Caco-2 (cell line): ENCODE measurements at regions not wholly inside any gene's neighbourhood (a gene's known extent, or its start where the extent isn't known, plus 50 kb on each side); places are given as distances from the start of the nearest gene placed in this dataset.
"Not testable (repeated sequence)": the region's sequence is repeated elsewhere in the genome, so short reads cannot be mapped to it uniquely, and the experiment has no call there.

ENCODE experiments used
- BruUV-seq: library from RNA; stranded (reverse); fragments of 400-500 nt; replicated peaks from 2 replicates; lab custom pipeline; 2021; lab: Mats Ljungman, UMichigan
- CTCF ChIA-PET: fragments of 300-600 bp; sonication (Branson Sonifier 250); formaldehyde crosslinking; loops from one replicate; lab custom pipeline; 2022; ENCODE audit warnings: antibody characterized with exemption; lab: Charles Lee
- POLR2A ChIA-PET: fragments of 300-600 bp; sonication (Branson Sonifier 250); formaldehyde crosslinking; loops from one replicate; lab custom pipeline; 2022; ENCODE audit warnings: antibody characterized with exemption; lab: Charles Lee
- DNase-seq, 2 experiments: peaks; one replicate each; pipeline versions ENCODE4 v3.0.0 to v3.0.0-alpha.2; 2020 to 2022
- H3K27me3 ChIP-seq: replicated peaks from 2 replicates; pipeline ENCODE4 v1.6.0; 2011; ENCODE audit warnings: low read length; ENCODE audit not compliant: control insufficient read depth, insufficient read depth
- H3K36me3 ChIP-seq: 2 replicates; pipeline ENCODE4 v1.5.1; 2011; ENCODE audit warnings: low read length; ENCODE audit not compliant: control insufficient read depth, insufficient read depth
- H3K4me1 ChIP-seq: fragments of 250-450 bp; sonication (Bioruptor Pico); 2 replicates; pipeline ENCODE4 v1.5.1; 2020; ENCODE audit warnings: mild to moderate bottlenecking
- H3K4me3 ChIP-seq: 2 replicates; pipeline ENCODE4 v1.5.1; 2011; ENCODE audit warnings: low read depth, mild to moderate bottlenecking, control low read depth, low read length
- H3K9me3 ChIP-seq: fragments of 250-450 bp; sonication (Bioruptor Pico); 2 replicates; pipeline ENCODE4 v1.5.1; 2020; ENCODE audit warnings: mild to moderate bottlenecking, moderate library complexity
- H3K27ac Mint-ChIP-seq: one replicate; pipeline ENCODE4 v1.8.0; 2022; ENCODE audit warnings: mixed read lengths; ENCODE audit not compliant: unreplicated experiment
- H3K27me3 Mint-ChIP-seq: one replicate; pipeline ENCODE4 v1.8.0; 2022; ENCODE audit warnings: mixed read lengths; ENCODE audit not compliant: insufficient read depth, unreplicated experiment
- H3K36me3 Mint-ChIP-seq: one replicate; pipeline ENCODE4 v1.8.0; 2022; ENCODE audit warnings: mild to moderate bottlenecking, mixed read lengths; ENCODE audit not compliant: insufficient read depth, unreplicated experiment
- H3K4me1 Mint-ChIP-seq: one replicate; pipeline ENCODE4 v1.8.0; 2022; ENCODE audit warnings: low read depth, mixed read lengths; ENCODE audit not compliant: unreplicated experiment
- H3K4me3 Mint-ChIP-seq: one replicate; pipeline ENCODE4 v1.8.0; 2022; ENCODE audit warnings: mild to moderate bottlenecking, moderate library complexity, mixed read lengths; ENCODE audit not compliant: unreplicated experiment
- H3K9me3 Mint-ChIP-seq: one replicate; pipeline ENCODE4 v1.8.0; 2022; ENCODE audit warnings: mixed read lengths; ENCODE audit not compliant: unreplicated experiment
- CTCF ChIP-seq, 2 experiments: fragments of 200-600 bp in 1 of 2; IDR thresholded peaks; 1 replicate in 1 of 2; 2 replicates in 1 of 2; pipeline versions ENCODE4 v1.5.1 to v1.8.0; 2011 to 2022; ENCODE audit warnings: antibody characterized with exemption in 1 of 2, control low read depth in 1 of 2, inconsistent platforms in 1 of 2, low read depth in 1 of 2, low read length in 1 of 2, mild to moderate bottlenecking in 1 of 2, moderate library complexity in 1 of 2; ENCODE audit not compliant: insufficient read depth in 1 of 2, severe bottlenecking in 1 of 2, unreplicated experiment in 1 of 2
- intact Hi-C: fragments of 100-400 bp; cut with micrococcal nuclease; formaldehyde crosslinking; loops from one replicate; pipeline ENCODE4 v1.10.0; 2022; ENCODE audit not compliant: unreplicated experiment

GRCh38 chr10:123250640-123251039 is 96.4 kb downstream of the BUB3 start:
- no peak overlapping the region for H3K27ac Mint-ChIP-seq
- DNase-seq = no peak
- ChIA-PET CTCF (no interaction called here), POLR2A (no interaction called here)
- no peaks in the 10 kb centered on the region for H3K9me3 Mint-ChIP-seq
- no TSS peak for BruUV-seq
- H3K4me3 Mint-ChIP-seq = no peak overlapping the region
- Histone ChIP-seq H3K4me3 (no peak overlapping the region), H3K4me1 (no peaks in the 10 kb centered on the region), H3K9me3 (no peaks in the 10 kb centered on the region), H3K36me3 (no peaks in the 10 kb centered on the region), H3K27me3 (no peaks in the 10 kb centered on the region)
- no peak for TF ChIP-seq CTCF (IDR thresholded peaks at IDR 0.05; ENCODE audit: insufficient read depth in 1 of 2, low read depth in 1 of 2, low read length in 1 of 2, severe bottlenecking in 1 of 2, unreplicated experiment in 1 of 2)
- intact Hi-C loops = no loop called here
- H3K36me3 Mint-ChIP-seq = no peaks in the 10 kb centered on the region
- no peaks in the 10 kb centered on the region for H3K4me1 Mint-ChIP-seq
- H3K27me3 Mint-ChIP-seq = no peaks in the 10 kb centered on the region

GRCh38 chr10:123252779-123253178 is 98.6 kb downstream of the BUB3 start:
- Mint-ChIP-seq H3K27me3 (no peaks in the 10 kb centered on the region), H3K4me1 (no peaks in the 10 kb centered on the region), H3K36me3 (no peaks in the 10 kb centered on the region), H3K27ac (no peak overlapping the region), H3K4me3 (no peak overlapping the region), H3K9me3 (no peaks in the 10 kb centered on the region)
- no peaks in the 10 kb centered on the region for H3K9me3 ChIP-seq
- ChIA-PET POLR2A (no interaction called here), CTCF (no interaction called here)
- no peaks in the 10 kb centered on the region for H3K4me1 ChIP-seq
- no peak for TF ChIP-seq CTCF (IDR thresholded peaks at IDR 0.05; ENCODE audit: insufficient read depth in 1 of 2, low read depth in 1 of 2, low read length in 1 of 2, severe bottlenecking in 1 of 2, unreplicated experiment in 1 of 2)
- H3K27me3 ChIP-seq = no peaks in the 10 kb centered on the region
- no peak overlapping the region for H3K4me3 ChIP-seq
- intact Hi-C loops = no loop called here
- H3K36me3 ChIP-seq = no peaks in the 10 kb centered on the region
- no TSS peak for BruUV-seq
- no peak for DNase-seq

GRCh38 chr10:123254343-123254742 is 100.1 kb downstream of the BUB3 start:
- H3K27me3 ChIP-seq, H3K9me3 Mint-ChIP-seq, H3K36me3 Mint-ChIP-seq, H3K4me3 Mint-ChIP-seq, H3K27me3 Mint-ChIP-seq, POLR2A ChIA-PET, BruUV-seq, H3K9me3 ChIP-seq, H3K4me1 ChIP-seq, DNase-seq, H3K4me3 ChIP-seq, H3K36me3 ChIP-seq, H3K27ac Mint-ChIP-seq, H3K4me1 Mint-ChIP-seq, intact Hi-C loops, CTCF ChIA-PET: not testable (repeated sequence)

- CTCF ChIA-PET = no interaction called here
- H3K27me3 Mint-ChIP-seq = peaks cover 7% of the 10 kb centered on the region
These were observed 103.8 kb downstream of the BUB3 start for GRCh38 chr10:123257904-123258456.

More at GRCh38 chr10:123257904-123258456, 103.8 kb downstream of the BUB3 start:
- H3K36me3 Mint-ChIP-seq = no peaks in the 10 kb centered on the region
- no peaks in the 10 kb centered on the region for H3K4me1 Mint-ChIP-seq
- no TSS peak for BruUV-seq
- intact Hi-C loops = no loop called here
- H3K27ac Mint-ChIP-seq = no peak overlapping the region
- H3K9me3 Mint-ChIP-seq = no peaks in the 10 kb centered on the region
- Histone ChIP-seq H3K36me3 (no peaks in the 10 kb centered on the region), H3K27me3 (no peaks in the 10 kb centered on the region), H3K4me3 (no peak overlapping the region), H3K4me1 (no peaks in the 10 kb centered on the region), H3K9me3 (no peaks in the 10 kb centered on the region)
- DNase-seq = no peak
- no peak overlapping the region for H3K4me3 Mint-ChIP-seq
- POLR2A ChIA-PET = no interaction called here
- no peak for TF ChIP-seq CTCF (IDR thresholded peaks at IDR 0.05; ENCODE audit: insufficient read depth in 1 of 2, low read depth in 1 of 2, low read length in 1 of 2, severe bottlenecking in 1 of 2, unreplicated experiment in 1 of 2)
